Tibial nerve (tissue), 4 donors: ENCODE measurements at regions not wholly inside any gene's neighbourhood (a gene's known extent, or its start where the extent isn't known, plus 50 kb on each side); places are given as distances from the start of the nearest gene placed in this dataset.

ENCODE experiments used
- DNase-seq, 2 donors: peaks; one replicate each; pipeline ENCODE4 v3.0.0-alpha.2; 2019; ENCODE audit warnings: low spot score in 2 of 2
- H3K27ac ChIP-seq, 4 donors: fragments of 200-600 bp; sonication (generic) in 3 of 4; one replicate each; pipeline ENCODE4 v1.5.1; 2017 to 2019; ENCODE audit warnings: mild to moderate bottlenecking in 1 of 4
- H3K27me3 ChIP-seq, 2 donors: fragments of 200-600 bp; sonication (generic) in 1 of 2; one replicate each; pipeline versions ENCODE4 v1.5.1 to v1.6.0; 2017 to 2019
- H3K36me3 ChIP-seq, 3 donors: fragments of 200-600 bp; sonication (generic); one replicate each; pipeline ENCODE4 v1.5.1; 2018 to 2019
- H3K4me1 ChIP-seq, 4 donors: fragments of 200-600 bp; sonication (generic) in 3 of 4; one replicate each; pipeline ENCODE4 v1.5.1; 2017 to 2019
- H3K4me3 ChIP-seq, 4 donors: fragments of 200-600 bp; sonication (generic) in 3 of 4; one replicate each; pipeline ENCODE4 v1.5.1; 2017 to 2019; ENCODE audit warnings: mild to moderate bottlenecking in 1 of 4, moderate library complexity in 1 of 4
- H3K9me3 ChIP-seq, 4 donors: fragments of 200-600 bp; sonication (generic) in 3 of 4; one replicate each; pipeline ENCODE4 v1.5.1; 2017 to 2019
- CTCF ChIP-seq, 5 experiments: fragments of 200-600 bp in 3 of 5; fragments of 450-650 bp in 2 of 5; sonication (generic) in 3 of 5; IDR thresholded peaks; one replicate each; pipeline ENCODE4 v1.5.1; 2016 to 2019; ENCODE audit warnings: antibody characterized with exemption in 5 of 5, mild to moderate bottlenecking in 3 of 5, moderate library complexity in 2 of 5
- EP300 ChIP-seq, 2 donors: sonication (generic); formaldehyde crosslinking; IDR thresholded peaks; one replicate each; pipeline ENCODE4 v1.6.1; 2017; ENCODE audit warnings: antibody characterized with exemption in 2 of 2, mild to moderate bottlenecking in 1 of 2
- POLR2A ChIP-seq, 2 donors: fragments of 450-650 bp; IDR thresholded peaks; one replicate each; pipeline ENCODE4 v1.6.1; 2017; ENCODE audit warnings: antibody characterized with exemption in 2 of 2, mild to moderate bottlenecking in 2 of 2, moderate library complexity in 2 of 2
- WGBS, 2 donors: methylation state at CpG; one replicate each; pipeline ENCODE4 v1.1.5; 2018; 5-methylcytosine and 5-hydroxymethylcytosine counted together

GRCh38 chr18:43950062-43950461, 672.8 kb upstream of the SYT4 start:
- H3K36me3 ChIP-seq = no peaks in the 10 kb centered on the region
- no peak overlapping the region for H3K4me3 ChIP-seq
- TF ChIP-seq POLR2A (IDR thresholded peaks at IDR 0.05) (no peak), EP300 (IDR thresholded peaks at IDR 0.05) (no peak), CTCF (IDR thresholded peaks at IDR 0.05) (no peak)
- H3K4me1 ChIP-seq = no peaks in the 10 kb centered on the region
- H3K9me3 ChIP-seq = peaks cover 0 to 11% (median 0%) of the 10 kb centered on the region in 4 donors
- H3K27ac ChIP-seq = no peak overlapping the region
- DNase-seq = no peak
- no peaks in the 10 kb centered on the region for H3K27me3 ChIP-seq
- WGBS, 2 donors = 86 to 92% methylated on average over 3 of the region's 3 CpGs

- 66 to 71% methylated on average over 3 of the region's 3 CpGs for WGBS, 2 donors
- TF ChIP-seq CTCF (IDR thresholded peaks at IDR 0.05) (no peak), EP300 (IDR thresholded peaks at IDR 0.05) (peak in 1 of 2 donors; percentile 41), POLR2A (IDR thresholded peaks at IDR 0.05) (no peak)
Measured at GRCh38 chr18:43952398-43952797, 675.1 kb upstream of the SYT4 start.

GRCh38 chr18:43961722-43962121, 684.4 kb upstream of the SYT4 start:
- 63 to 76% methylated on average over 3 of the region's 3 CpGs for WGBS, 2 donors
- no peaks in the 10 kb centered on the region for H3K4me1 ChIP-seq
- H3K4me3 ChIP-seq = no peak overlapping the region
- no peaks in the 10 kb centered on the region for H3K9me3 ChIP-seq
- no peak overlapping the region for H3K27ac ChIP-seq
- H3K27me3 ChIP-seq = no peaks in the 10 kb centered on the region
- TF ChIP-seq POLR2A (IDR thresholded peaks at IDR 0.05) (no peak), EP300 (IDR thresholded peaks at IDR 0.05) (no peak), CTCF (IDR thresholded peaks at IDR 0.05) (no peak)
- H3K36me3 ChIP-seq = no peaks in the 10 kb centered on the region
- DNase-seq = no peak

More at GRCh38 chr18:43952398-43952797, 675.1 kb upstream of the SYT4 start:
- Histone ChIP-seq H3K27ac (no peak overlapping the region), H3K9me3 (peaks cover 0 to 11% (median 0%) of the 10 kb centered on the region in 4 donors), H3K36me3 (no peaks in the 10 kb centered on the region), H3K4me1 (no peaks in the 10 kb centered on the region), H3K4me3 (no peak overlapping the region), H3K27me3 (no peaks in the 10 kb centered on the region)
- DNase-seq = no peak

GRCh38 chr18:43964666-43965065, 687.4 kb upstream of the SYT4 start:
- WGBS, 2 donors = 95 to 100% methylated on average over 1 of the region's 1 CpG
- H3K27ac ChIP-seq = no peak overlapping the region
- no peak overlapping the region for H3K4me3 ChIP-seq
- no peaks in the 10 kb centered on the region for H3K36me3 ChIP-seq
- TF ChIP-seq POLR2A (IDR thresholded peaks at IDR 0.05) (no peak), CTCF (IDR thresholded peaks at IDR 0.05) (no peak), EP300 (IDR thresholded peaks at IDR 0.05) (no peak)
- H3K4me1 ChIP-seq = no peaks in the 10 kb centered on the region
- H3K27me3 ChIP-seq = no peaks in the 10 kb centered on the region
- no peaks in the 10 kb centered on the region for H3K9me3 ChIP-seq
- DNase-seq = no peak

GRCh38 chr18:43965691-43966090, 688.4 kb upstream of the SYT4 start:
- Histone ChIP-seq H3K27me3 (no peaks in the 10 kb centered on the region), H3K4me3 (no peak overlapping the region), H3K4me1 (no peaks in the 10 kb centered on the region), H3K36me3 (no peaks in the 10 kb centered on the region), H3K9me3 (no peaks in the 10 kb centered on the region), H3K27ac (no peak overlapping the region)
- TF ChIP-seq CTCF (IDR thresholded peaks at IDR 0.05) = no peak
- no peak for TF ChIP-seq POLR2A (IDR thresholded peaks at IDR 0.05)
- no peak for TF ChIP-seq EP300 (IDR thresholded peaks at IDR 0.05)
- no peak for DNase-seq
- 76 to 91% methylated on average over 4 of the region's 4 CpGs for WGBS, 2 donors
